ENCODE measurements at regions not wholly inside any gene's neighbourhood (a gene's known extent, or its start where the extent isn't known, plus 50 kb on each side); places are given as distances from the start of the nearest gene placed in this dataset.
"Not testable (repeated sequence)": the region's sequence is repeated elsewhere in the genome, so short reads cannot be mapped to it uniquely, and the experiment has no call there.

DNA sequence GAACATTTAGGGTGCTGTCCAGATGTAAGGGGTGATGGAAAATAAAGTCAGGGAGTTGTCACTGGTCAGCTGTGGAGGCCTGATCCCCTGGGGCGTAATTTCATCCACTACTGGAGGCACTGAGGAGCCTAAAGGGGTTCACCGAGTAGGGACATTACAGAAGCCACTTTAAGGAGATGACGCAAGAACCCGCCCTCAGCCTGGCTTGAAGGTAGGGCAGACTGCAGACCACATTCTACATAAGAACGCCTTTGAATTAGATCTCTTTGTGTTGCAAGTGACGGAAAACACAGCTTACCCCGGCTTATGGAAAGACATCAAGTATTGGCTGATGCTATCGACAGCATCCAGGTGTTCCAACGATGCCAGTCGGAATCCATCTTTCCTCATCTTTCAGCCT lies 462.7 kb upstream of the CDH4 start:
- WGBS (ENCODE audit: missing lambda C conversion rate) = 20% methylated on average over 10 of the region's 10 CpGs
- DNase-seq (ENCODE audit: low read depth in 1 of 2, low spot score in 1 of 2) (no peak), FAIRE-seq (no peak), ATAC-seq (no peak)
- no peaks in the 10 kb centered on the region for H3K9me3 ChIP-seq
- H3K4me3 ChIP-seq = no peak overlapping the region
- CTCF ChIA-PET = no interaction called here
- TF ChIP-seq, protein P1, sequence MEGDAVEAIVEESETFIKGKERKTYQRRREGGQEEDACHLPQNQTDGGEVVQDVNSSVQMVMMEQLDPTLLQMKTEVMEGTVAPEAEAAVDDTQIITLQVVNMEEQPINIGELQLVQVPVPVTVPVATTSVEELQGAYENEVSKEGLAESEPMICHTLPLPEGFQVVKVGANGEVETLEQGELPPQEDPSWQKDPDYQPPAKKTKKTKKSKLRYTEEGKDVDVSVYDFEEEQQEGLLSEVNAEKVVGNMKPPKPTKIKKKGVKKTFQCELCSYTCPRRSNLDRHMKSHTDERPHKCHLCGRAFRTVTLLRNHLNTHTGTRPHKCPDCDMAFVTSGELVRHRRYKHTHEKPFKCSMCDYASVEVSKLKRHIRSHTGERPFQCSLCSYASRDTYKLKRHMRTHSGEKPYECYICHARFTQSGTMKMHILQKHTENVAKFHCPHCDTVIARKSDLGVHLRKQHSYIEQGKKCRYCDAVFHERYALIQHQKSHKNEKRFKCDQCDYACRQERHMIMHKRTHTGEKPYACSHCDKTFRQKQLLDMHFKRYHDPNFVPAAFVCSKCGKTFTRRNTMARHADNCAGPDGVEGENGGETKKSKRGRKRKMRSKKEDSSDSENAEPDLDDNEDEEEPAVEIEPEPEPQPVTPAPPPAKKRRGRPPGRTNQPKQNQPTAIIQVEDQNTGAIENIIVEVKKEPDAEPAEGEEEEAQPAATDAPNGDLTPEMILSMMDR (IDR thresholded peaks at IDR 0.05) = no peak
- TF ChIP-seq POLR2A (IDR thresholded peaks at IDR 0.05; ENCODE audit: low read length) = no peak
- TF ChIP-seq JUN (IDR thresholded peaks at IDR 0.05) = no peak
- H3K4me1 ChIP-seq = no peaks in the 10 kb centered on the region
- no peak overlapping the region for H3K4me2 ChIP-seq
- POLR2A ChIA-PET = no interaction called here
- no peak overlapping the region for H3K27ac ChIP-seq

DNA sequence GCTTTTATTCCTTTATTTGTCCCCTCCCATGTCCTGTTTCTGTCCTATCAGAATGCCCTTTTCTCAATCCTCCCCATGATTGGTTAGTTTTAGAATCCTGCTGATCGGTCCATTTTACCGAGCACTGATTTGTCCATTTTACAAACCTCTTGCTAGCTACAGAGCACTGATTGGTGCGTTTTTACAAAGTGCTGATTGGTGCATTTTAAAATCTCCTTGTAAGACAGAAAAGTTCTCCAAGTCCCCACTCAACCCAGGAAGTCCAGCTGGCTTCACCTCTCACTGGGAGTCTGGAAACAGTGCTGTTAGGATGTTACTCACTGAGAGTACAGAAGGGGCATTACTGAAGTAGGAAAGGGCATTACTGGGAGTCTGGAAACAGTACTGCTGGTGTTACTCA lies 461.7 kb upstream of the CDH4 start:
- CTCF ChIA-PET; H3K4me1 ChIP-seq; ATAC-seq; H3K9me3 ChIP-seq; H3K4me3 ChIP-seq; POLR2A ChIA-PET; FAIRE-seq; H3K27ac ChIP-seq; DNase-seq (ENCODE audit: low read depth in 1 of 2, low spot score in 1 of 2); H3K4me2 ChIP-seq: not testable (repeated sequence)
- peak; percentile 57 for TF ChIP-seq MAFK (IDR thresholded peaks at IDR 0.05; ENCODE audit: partially characterized antibody)
- WGBS (ENCODE audit: missing lambda C conversion rate) = 38% methylated on average over 3 of the region's 3 CpGs

DNA sequence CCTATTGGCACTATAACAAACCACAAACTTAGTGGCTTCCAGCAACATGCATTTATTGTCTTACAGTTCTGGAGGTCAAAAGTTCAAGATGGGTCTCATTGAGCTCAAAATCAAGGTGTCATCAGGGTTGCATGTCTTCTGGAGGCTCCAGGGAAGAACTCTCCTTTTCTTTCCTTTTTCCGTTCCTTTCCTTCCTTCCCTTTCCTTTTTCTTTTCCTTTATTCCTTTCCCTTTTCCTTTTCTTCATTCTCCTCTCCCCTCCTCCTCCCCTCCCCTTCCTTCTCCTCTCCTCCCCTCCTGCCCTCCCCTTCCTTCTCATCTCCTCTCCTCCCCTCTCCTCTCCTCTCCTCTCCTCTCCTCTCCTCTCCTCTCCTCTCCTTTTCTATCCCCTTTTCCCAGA lies 460.2 kb upstream of the CDH4 start:
- Histone ChIP-seq H3K4me3 (no peak overlapping the region), H3K4me2 (no peak overlapping the region), H3K27ac (no peak overlapping the region), H3K9me3 (no peaks in the 10 kb centered on the region), H3K4me1 (no peaks in the 10 kb centered on the region)
- ATAC-seq = no peak
- CTCF ChIA-PET = no interaction called here
- no peak for DNase-seq (ENCODE audit: low read depth in 1 of 2, low spot score in 1 of 2)
- POLR2A ChIA-PET = no interaction called here
- WGBS (ENCODE audit: missing lambda C conversion rate) = 91% methylated on average over 1 of the region's 1 CpG
- FAIRE-seq = no peak
- no peak for TF ChIP-seq HOXA7 (CRISPR knock-in tag; IDR thresholded peaks at IDR 0.05)
- TF ChIP-seq CBX2 (IDR thresholded peaks at IDR 0.05; ENCODE audit: borderline replicate concordance, low read depth) = no peak
- no peak for TF ChIP-seq CHD2 (IDR thresholded peaks at IDR 0.05; ENCODE audit: low read length, partially characterized antibody)
- TF ChIP-seq KDM5A (IDR thresholded peaks at IDR 0.05) = no peak
- TF ChIP-seq RCOR1 (IDR thresholded peaks at IDR 0.05; ENCODE audit: low read depth, low read length) = no peak
- TF ChIP-seq, protein P2, sequence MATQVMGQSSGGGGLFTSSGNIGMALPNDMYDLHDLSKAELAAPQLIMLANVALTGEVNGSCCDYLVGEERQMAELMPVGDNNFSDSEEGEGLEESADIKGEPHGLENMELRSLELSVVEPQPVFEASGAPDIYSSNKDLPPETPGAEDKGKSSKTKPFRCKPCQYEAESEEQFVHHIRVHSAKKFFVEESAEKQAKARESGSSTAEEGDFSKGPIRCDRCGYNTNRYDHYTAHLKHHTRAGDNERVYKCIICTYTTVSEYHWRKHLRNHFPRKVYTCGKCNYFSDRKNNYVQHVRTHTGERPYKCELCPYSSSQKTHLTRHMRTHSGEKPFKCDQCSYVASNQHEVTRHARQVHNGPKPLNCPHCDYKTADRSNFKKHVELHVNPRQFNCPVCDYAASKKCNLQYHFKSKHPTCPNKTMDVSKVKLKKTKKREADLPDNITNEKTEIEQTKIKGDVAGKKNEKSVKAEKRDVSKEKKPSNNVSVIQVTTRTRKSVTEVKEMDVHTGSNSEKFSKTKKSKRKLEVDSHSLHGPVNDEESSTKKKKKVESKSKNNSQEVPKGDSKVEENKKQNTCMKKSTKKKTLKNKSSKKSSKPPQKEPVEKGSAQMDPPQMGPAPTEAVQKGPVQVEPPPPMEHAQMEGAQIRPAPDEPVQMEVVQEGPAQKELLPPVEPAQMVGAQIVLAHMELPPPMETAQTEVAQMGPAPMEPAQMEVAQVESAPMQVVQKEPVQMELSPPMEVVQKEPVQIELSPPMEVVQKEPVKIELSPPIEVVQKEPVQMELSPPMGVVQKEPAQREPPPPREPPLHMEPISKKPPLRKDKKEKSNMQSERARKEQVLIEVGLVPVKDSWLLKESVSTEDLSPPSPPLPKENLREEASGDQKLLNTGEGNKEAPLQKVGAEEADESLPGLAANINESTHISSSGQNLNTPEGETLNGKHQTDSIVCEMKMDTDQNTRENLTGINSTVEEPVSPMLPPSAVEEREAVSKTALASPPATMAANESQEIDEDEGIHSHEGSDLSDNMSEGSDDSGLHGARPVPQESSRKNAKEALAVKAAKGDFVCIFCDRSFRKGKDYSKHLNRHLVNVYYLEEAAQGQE (IDR thresholded peaks at IDR 0.05) = no peak
- TF ChIP-seq RARB (CRISPR knock-in tag; IDR thresholded peaks at IDR 0.05) = no peak
- no peak for TF ChIP-seq NPAS2 (CRISPR knock-in tag; IDR thresholded peaks at IDR 0.05; ENCODE audit: borderline replicate concordance)
- TF ChIP-seq TP53 (CRISPR knock-in tag; IDR thresholded peaks at IDR 0.05) = no peak
- TF ChIP-seq, protein P3, sequence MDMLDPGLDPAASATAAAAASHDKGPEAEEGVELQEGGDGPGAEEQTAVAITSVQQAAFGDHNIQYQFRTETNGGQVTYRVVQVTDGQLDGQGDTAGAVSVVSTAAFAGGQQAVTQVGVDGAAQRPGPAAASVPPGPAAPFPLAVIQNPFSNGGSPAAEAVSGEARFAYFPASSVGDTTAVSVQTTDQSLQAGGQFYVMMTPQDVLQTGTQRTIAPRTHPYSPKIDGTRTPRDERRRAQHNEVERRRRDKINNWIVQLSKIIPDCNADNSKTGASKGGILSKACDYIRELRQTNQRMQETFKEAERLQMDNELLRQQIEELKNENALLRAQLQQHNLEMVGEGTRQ (IDR thresholded peaks at IDR 0.05) = no peak
- TF ChIP-seq, protein P4, sequence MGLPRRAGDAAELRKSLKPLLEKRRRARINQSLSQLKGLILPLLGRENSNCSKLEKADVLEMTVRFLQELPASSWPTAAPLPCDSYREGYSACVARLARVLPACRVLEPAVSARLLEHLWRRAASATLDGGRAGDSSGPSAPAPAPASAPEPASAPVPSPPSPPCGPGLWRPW (IDR thresholded peaks at IDR 0.05) = no peak
- TF ChIP-seq HDAC2 (IDR thresholded peaks at IDR 0.05) = no peak
- TF ChIP-seq ZC3H11A (IDR thresholded peaks at IDR 0.05) = no peak
- TF ChIP-seq HOXB5 (CRISPR knock-in tag; IDR thresholded peaks at IDR 0.05) = no peak
- TF ChIP-seq BHLHE40 (IDR thresholded peaks at IDR 0.05; ENCODE audit: low read depth, low read length) = no peak
- TF ChIP-seq NR3C1 (IDR thresholded peaks at IDR 0.05) = no peak
- TF ChIP-seq PHF8 (IDR thresholded peaks at IDR 0.05; ENCODE audit: borderline replicate concordance, low read depth) = no peak
- TF ChIP-seq ZFP36 (IDR thresholded peaks at IDR 0.05; ENCODE audit: borderline replicate concordance, partially characterized antibody) = no peak
- TF ChIP-seq RAD21 (conservative IDR thresholded peaks at IDR 0.05 in 1 of 2, IDR thresholded peaks at IDR 0.05 in 1 of 2) = no peak
